Dendritic cell treated with granulocyte-macrophage colony-stimulating factor and Interleukin-4, amounts not matched to agents 40 ng/mL and 50 ng/mL, for 4 days (primary cell): ENCODE measurements at regions not wholly inside any gene's neighbourhood (a gene's known extent, or its start where the extent isn't known, plus 50 kb on each side); places are given as distances from the start of the nearest gene placed in this dataset.

Experiments
- H3K27ac Mint-ChIP-seq: one replicate; pipeline ENCODE4 v1.8.0; 2022; ENCODE audit warnings: mild to moderate bottlenecking, mixed read lengths
- H3K27me3 Mint-ChIP-seq: one replicate; pipeline ENCODE4 v1.8.0; 2022; ENCODE audit warnings: mild to moderate bottlenecking, mixed read lengths
- H3K36me3 Mint-ChIP-seq: one replicate; pipeline ENCODE4 v1.8.0; 2022; ENCODE audit warnings: low read depth, mixed read lengths
- H3K4me1 Mint-ChIP-seq: one replicate; pipeline ENCODE4 v1.8.0; 2022; ENCODE audit warnings: low read depth, mixed read lengths
- H3K4me3 Mint-ChIP-seq: one replicate; pipeline ENCODE4 v1.8.0; 2022; ENCODE audit warnings: mild to moderate bottlenecking, moderate library complexity, mixed read lengths
- H3K9me3 Mint-ChIP-seq: one replicate; pipeline ENCODE4 v1.8.0; 2022; ENCODE audit warnings: mixed read lengths
- intact Hi-C: fragments of 100-400 bp; cut with micrococcal nuclease; formaldehyde crosslinking; loops from one replicate; pipeline ENCODE4 v1.15.0; 2022

GRCh38 chr13:109537584-109537983 is 248.8 kb downstream of the IRS2 start:
- intact Hi-C loops = no loop called here
- H3K4me3 Mint-ChIP-seq = no peak overlapping the region

DNA sequence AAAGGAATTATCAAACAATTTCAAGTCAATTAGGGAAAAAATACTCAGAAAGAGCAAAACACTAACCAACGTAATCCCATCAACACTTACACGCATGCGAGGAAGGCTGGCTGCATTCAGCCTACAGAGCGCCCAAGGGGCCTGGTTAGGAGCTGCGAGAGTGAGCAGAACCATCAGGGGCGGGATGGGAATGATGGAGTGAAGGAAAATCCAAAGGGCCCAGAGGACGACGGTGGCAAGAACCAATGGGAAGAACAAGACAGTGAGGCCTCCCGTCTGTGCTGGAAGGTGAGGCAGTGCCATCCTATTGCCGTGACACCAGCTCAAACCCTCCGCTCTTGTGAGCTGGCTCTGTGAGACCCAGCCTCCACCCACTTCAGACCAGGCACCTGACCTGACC is 253.0 kb downstream of the IRS2 start:
- Mint-ChIP-seq H3K27ac (no peak overlapping the region), H3K4me1 (no peaks in the 10 kb centered on the region)

More at GRCh38 chr13:109537584-109537983, 248.8 kb downstream of the IRS2 start:
- Mint-ChIP-seq H3K36me3 (no peaks in the 10 kb centered on the region), H3K27ac (no peak overlapping the region), H3K27me3 (peaks cover 4% of the 10 kb centered on the region), H3K9me3 (peaks cover 2% of the 10 kb centered on the region), H3K4me1 (no peaks in the 10 kb centered on the region)

GRCh38 chr13:109529964-109530363 is 256.4 kb downstream of the IRS2 start:
- Mint-ChIP-seq H3K27ac (no peak overlapping the region), H3K4me3 (no peak overlapping the region), H3K36me3 (no peaks in the 10 kb centered on the region)

More for the DNA sequence above, 253.0 kb downstream of the IRS2 start:
- H3K36me3 Mint-ChIP-seq = no peaks in the 10 kb centered on the region
- peaks cover 8% of the 10 kb centered on the region for H3K9me3 Mint-ChIP-seq
- intact Hi-C loops = no loop called here
- H3K4me3 Mint-ChIP-seq = no peak overlapping the region
- peaks cover 4% of the 10 kb centered on the region for H3K27me3 Mint-ChIP-seq

DNA sequence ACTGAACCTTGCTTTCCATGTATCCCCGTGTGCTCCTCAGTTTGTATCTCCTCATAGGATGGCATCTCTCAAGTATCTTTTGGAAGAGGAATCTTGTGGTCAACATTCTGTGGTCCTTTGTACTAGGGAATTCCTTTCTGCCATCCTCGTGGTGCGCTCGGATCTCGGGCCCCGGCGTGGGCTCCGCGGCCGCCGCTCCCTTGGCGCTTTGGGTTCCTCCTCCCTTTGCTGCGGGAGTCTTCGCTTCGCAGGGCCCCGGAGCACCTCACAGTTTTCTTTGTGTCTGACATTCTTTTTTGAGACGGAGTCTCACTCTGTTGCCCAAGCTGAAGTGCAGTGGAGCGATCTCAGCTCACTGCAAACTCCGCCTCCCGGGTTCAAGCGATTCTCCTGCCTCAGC is 264.7 kb downstream of the IRS2 start:
- H3K9me3 Mint-ChIP-seq = no peaks in the 10 kb centered on the region
- no peak overlapping the region for H3K4me3 Mint-ChIP-seq
- no peaks in the 10 kb centered on the region for H3K4me1 Mint-ChIP-seq
- no peak overlapping the region for H3K27ac Mint-ChIP-seq
- peaks cover 5% of the 10 kb centered on the region for H3K27me3 Mint-ChIP-seq
- no peaks in the 10 kb centered on the region for H3K36me3 Mint-ChIP-seq
- intact Hi-C loops = no loop called here

More at GRCh38 chr13:109529964-109530363, 256.4 kb downstream of the IRS2 start:
- Mint-ChIP-seq H3K4me1 (no peaks in the 10 kb centered on the region), H3K9me3 (peaks cover 8% of the 10 kb centered on the region), H3K27me3 (peaks cover 6% of the 10 kb centered on the region)
- intact Hi-C loops = no loop called here

DNA sequence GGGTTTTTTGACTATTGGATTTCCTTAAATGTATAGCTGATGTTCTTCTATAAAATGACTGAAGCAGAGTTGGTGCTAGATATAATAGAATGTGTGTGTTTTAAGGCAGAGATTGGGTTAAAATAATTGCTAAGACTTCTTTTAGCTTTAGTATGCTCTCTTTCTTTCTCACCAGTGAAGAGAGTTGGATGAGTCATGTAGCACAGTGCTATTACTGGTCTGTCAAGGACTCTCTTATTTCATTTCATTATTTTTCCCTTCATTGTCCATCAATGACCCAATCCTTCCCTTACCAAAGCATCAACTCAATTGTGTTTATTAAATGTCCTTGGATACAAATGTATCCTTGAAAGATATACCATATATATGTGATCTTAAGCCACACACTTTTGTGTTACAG is 268.9 kb downstream of the IRS2 start:
- Mint-ChIP-seq H3K27me3 (no peaks in the 10 kb centered on the region), H3K4me1 (peaks cover under 1% of the 10 kb centered on the region), H3K27ac (no peak overlapping the region), H3K4me3 (no peak overlapping the region), H3K9me3 (no peaks in the 10 kb centered on the region), H3K36me3 (no peaks in the 10 kb centered on the region)
- intact Hi-C loops = no loop called here

DNA sequence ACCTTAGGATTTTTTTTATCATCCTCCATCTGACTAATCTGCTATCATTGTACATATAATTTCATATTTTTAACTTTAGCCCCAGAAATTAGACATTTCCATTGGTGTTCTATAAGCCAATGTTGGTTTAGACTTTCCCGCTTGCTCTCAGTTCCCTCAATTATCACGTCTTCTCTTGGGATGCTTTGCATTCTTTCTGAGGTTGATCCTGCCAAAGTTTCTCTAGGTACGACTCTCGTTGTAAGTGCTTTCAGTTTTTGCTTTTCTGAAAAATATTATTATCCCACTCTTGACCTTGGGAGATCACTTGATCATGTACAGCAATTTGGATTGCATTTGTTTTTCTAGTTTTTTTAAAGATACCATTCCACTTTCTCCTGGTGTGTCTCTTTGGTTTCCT is 270.2 kb downstream of the IRS2 start:
- Mint-ChIP-seq H3K27ac (no peak overlapping the region), H3K36me3 (no peaks in the 10 kb centered on the region), H3K4me3 (no peak overlapping the region), H3K9me3 (no peaks in the 10 kb centered on the region), H3K27me3 (no peaks in the 10 kb centered on the region), H3K4me1 (peaks cover 8% of the 10 kb centered on the region)
- intact Hi-C loops = no loop called here

- Mint-ChIP-seq H3K9me3 (peaks cover 9% of the 10 kb centered on the region), H3K27me3 (peaks cover 3% of the 10 kb centered on the region), H3K4me1 (peaks cover 8% of the 10 kb centered on the region), H3K36me3 (no peaks in the 10 kb centered on the region), H3K27ac (no peak overlapping the region), H3K4me3 (no peak overlapping the region)
- intact Hi-C loops = no loop called here
Observed at GRCh38 chr13:109510013-109510412, 276.4 kb downstream of the IRS2 start.

GRCh38 chr13:109509154-109509900 is 277.1 kb downstream of the IRS2 start:
- peaks cover 8% of the 10 kb centered on the region for H3K4me1 Mint-ChIP-seq
- H3K36me3 Mint-ChIP-seq = no peaks in the 10 kb centered on the region
- H3K27ac Mint-ChIP-seq = no peak overlapping the region
- intact Hi-C loops = no loop called here
- peaks cover 3% of the 10 kb centered on the region for H3K27me3 Mint-ChIP-seq
- peaks cover 9% of the 10 kb centered on the region for H3K9me3 Mint-ChIP-seq
- no peak overlapping the region for H3K4me3 Mint-ChIP-seq

GRCh38 chr13:109500146-109500773 is 286.1 kb downstream of the IRS2 start:
- H3K27me3 Mint-ChIP-seq = peaks cover 8% of the 10 kb centered on the region
- no peaks in the 10 kb centered on the region for H3K36me3 Mint-ChIP-seq
- no peak overlapping the region for H3K27ac Mint-ChIP-seq
- peaks cover 8% of the 10 kb centered on the region for H3K9me3 Mint-ChIP-seq
- H3K4me3 Mint-ChIP-seq = no peak overlapping the region
- no peaks in the 10 kb centered on the region for H3K4me1 Mint-ChIP-seq
- intact Hi-C loops = no loop called here

GRCh38 chr13:109497917-109498316 is 288.5 kb downstream of the IRS2 start:
- Mint-ChIP-seq H3K27ac (no peak overlapping the region), H3K4me1 (no peaks in the 10 kb centered on the region), H3K36me3 (no peaks in the 10 kb centered on the region), H3K27me3 (peaks cover 11% of the 10 kb centered on the region), H3K4me3 (no peak overlapping the region), H3K9me3 (no peaks in the 10 kb centered on the region)
- intact Hi-C loops = no loop called here

- H3K9me3 Mint-ChIP-seq = no peaks in the 10 kb centered on the region
- H3K36me3 Mint-ChIP-seq = no peaks in the 10 kb centered on the region
- intact Hi-C loops = no loop called here
- H3K4me1 Mint-ChIP-seq = no peaks in the 10 kb centered on the region
- H3K4me3 Mint-ChIP-seq = no peak overlapping the region
- peaks cover 11% of the 10 kb centered on the region for H3K27me3 Mint-ChIP-seq
- H3K27ac Mint-ChIP-seq = no peak overlapping the region
Observed at GRCh38 chr13:109496216-109496615, 290.2 kb downstream of the IRS2 start.

DNA sequence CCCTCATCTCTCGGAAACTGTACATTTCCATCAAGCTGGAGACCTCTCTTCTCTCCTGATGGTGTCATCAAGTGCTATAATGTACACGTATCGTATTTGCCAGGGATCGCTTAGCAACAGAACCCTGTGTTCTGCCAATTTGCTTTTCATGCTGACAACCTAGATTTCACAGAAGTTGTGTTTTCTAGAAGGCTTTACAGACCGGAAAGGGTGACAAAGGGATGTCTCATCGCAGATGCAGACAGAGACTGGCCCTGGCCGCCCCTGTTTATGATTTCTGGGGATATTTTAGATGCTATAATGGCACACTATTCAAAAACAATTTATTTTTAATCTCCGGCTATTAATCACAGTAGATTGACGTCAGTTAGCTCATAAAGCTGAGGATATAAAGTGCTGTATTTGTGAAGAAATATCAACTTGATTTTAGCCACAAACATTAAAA is 291.4 kb downstream of the IRS2 start:
- no peak overlapping the region for H3K27ac Mint-ChIP-seq
- H3K36me3 Mint-ChIP-seq = no peaks in the 10 kb centered on the region
- H3K27me3 Mint-ChIP-seq = peaks cover 8% of the 10 kb centered on the region
- H3K4me1 Mint-ChIP-seq = no peaks in the 10 kb centered on the region
- intact Hi-C loops = no loop called here
- no peaks in the 10 kb centered on the region for H3K9me3 Mint-ChIP-seq
- no peak overlapping the region for H3K4me3 Mint-ChIP-seq

GRCh38 chr13:109485136-109485794 is 301.1 kb downstream of the IRS2 start:
- H3K27ac Mint-ChIP-seq = no peak overlapping the region
- H3K4me1 Mint-ChIP-seq = peaks cover 6% of the 10 kb centered on the region

GRCh38 chr13:109483284-109483683 is 303.1 kb downstream of the IRS2 start:
- H3K9me3 Mint-ChIP-seq = peaks cover 10% of the 10 kb centered on the region
- H3K4me1 Mint-ChIP-seq = peaks cover 6% of the 10 kb centered on the region
- H3K4me3 Mint-ChIP-seq = no peak overlapping the region
- H3K36me3 Mint-ChIP-seq = no peaks in the 10 kb centered on the region
- no peak overlapping the region for H3K27ac Mint-ChIP-seq
- intact Hi-C loops = no loop called here
- no peaks in the 10 kb centered on the region for H3K27me3 Mint-ChIP-seq

More at GRCh38 chr13:109485136-109485794, 301.1 kb downstream of the IRS2 start:
- Mint-ChIP-seq H3K36me3 (no peaks in the 10 kb centered on the region), H3K4me3 (no peak overlapping the region), H3K9me3 (peaks cover 10% of the 10 kb centered on the region), H3K27me3 (no peaks in the 10 kb centered on the region)
- intact Hi-C loops = no loop called here
